Hepatic stellate cell (primary cell): ENCODE measurements at regions not wholly inside any gene's neighbourhood (a gene's known extent, or its start where the extent isn't known, plus 50 kb on each side); places are given as distances from the start of the nearest gene placed in this dataset.
"Not testable (repeated sequence)": the region's sequence is repeated elsewhere in the genome, so short reads cannot be mapped to it uniquely, and the experiment has no call there.

Experiments used
- DNase-seq: peaks from one replicate; pipeline ENCODE4 v3.0.0; 2011; ENCODE audit warnings: low spot score

DNA sequence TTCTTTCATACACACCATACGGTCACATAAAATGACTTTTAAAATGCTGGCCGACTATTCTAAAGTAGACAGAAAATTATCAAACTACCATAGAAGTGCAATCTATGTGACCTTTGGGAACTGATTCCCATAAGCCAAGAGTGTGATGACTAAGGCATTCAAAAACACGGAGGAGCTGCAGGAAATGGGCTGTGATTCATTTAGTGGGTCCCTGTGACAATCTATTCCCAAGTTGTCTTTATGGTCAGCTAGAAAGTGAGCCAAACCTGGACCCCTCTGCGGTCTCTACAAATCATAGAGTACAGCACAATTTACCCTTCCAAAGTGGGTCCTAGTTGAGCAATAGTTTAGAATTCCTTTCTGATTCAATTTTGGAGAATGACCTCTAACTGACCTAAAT, 251.5 kb upstream of the CBLB start:
- peak; percentile 22 for DNase-seq

- no peak for DNase-seq
Measured at GRCh38 chr3:106121491-106122289, 252.9 kb upstream of the CBLB start.

GRCh38 chr3:106124818-106125217, 256.0 kb upstream of the CBLB start:
- DNase-seq, result no peak

DNA sequence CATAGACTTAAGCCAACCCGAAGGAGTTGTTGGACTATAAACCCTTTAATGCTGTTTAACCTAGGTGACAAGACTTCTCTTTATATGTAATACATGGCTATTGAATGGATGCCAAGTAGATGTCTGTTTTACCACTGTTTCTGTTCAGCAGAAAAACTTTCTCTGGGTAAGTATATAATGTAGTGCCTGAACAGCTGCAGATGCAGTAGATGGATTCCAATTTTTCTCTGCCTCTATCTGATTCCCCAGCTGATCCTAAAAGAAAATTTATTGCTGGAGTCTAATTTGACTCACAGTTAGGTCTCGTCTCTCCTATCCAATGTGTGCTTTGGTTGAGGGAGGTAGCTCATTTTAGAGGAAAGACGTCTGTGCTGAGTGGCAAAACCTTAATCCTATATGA, 256.5 kb upstream of the CBLB start:
- DNase-seq, result no peak

- DNase-seq, result no peak
Measured at GRCh38 chr3:106126067-106126845, 257.4 kb upstream of the CBLB start.

DNA sequence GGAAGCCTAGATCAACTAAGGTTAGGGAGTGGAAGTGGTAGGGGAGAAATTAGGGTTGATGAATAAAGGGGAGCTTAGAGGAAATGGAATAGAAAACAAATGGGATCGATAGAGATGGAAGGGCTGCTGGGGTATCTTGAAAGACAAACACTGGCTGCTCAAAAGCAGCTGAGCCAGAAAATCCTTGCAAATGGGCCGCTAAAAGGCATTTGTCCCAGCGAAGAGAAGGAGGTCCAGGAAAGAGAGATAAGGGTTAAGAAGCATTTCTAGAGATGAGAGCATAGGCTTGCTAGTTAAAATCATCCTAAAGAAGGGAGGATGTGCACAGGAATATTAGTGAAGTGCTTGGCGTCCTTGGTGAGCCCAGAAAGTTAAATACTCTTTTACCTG, 258.0 kb upstream of the CBLB start:
- DNase-seq, result no peak

GRCh38 chr3:106129939-106130338, 261.1 kb upstream of the CBLB start:
- no peak for DNase-seq

DNA sequence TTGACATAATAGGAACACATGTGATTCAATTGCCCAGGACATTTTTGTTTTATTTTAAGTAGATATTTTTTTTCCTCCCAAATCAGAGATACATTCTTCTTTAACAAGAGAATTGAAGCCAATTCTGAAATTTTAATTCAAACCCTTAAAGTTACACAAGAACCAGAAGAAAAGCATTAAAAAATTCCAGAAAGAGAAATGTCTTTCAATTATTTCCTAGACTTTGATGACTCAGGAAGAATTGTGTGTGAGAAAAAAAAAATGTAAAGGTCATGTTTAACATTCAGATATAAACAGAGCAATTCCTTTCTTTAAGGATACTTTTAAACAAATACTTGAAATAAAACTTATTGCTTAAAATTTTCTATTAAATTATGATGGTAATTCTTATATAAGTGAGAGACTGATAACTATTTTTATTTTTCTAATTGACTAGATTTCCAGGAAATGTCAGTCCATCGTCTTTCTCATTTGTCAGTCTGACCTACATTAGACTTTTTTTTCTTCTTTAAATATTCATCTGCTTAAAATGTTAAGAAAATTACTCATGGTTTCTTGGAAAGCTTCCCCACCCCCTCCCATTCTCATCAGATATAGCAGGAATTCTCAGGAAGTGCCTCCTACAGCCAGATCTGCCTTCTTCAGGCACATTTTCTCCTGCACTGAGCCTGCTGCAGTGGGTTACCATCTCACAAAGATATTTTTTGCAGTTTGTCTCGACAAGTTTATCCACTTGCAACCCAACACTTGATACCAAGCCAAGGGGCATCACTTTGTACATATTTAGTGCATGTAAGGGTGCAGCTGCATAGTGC, 261.8 kb upstream of the CBLB start:
- peak; percentile 60 for DNase-seq

- DNase-seq, result no peak
Measured at GRCh38 chr3:106135451-106136160, 266.8 kb upstream of the CBLB start.

- DNase-seq, result no peak
Measured at GRCh38 chr3:106139826-106140225, 271.0 kb upstream of the CBLB start.

DNA sequence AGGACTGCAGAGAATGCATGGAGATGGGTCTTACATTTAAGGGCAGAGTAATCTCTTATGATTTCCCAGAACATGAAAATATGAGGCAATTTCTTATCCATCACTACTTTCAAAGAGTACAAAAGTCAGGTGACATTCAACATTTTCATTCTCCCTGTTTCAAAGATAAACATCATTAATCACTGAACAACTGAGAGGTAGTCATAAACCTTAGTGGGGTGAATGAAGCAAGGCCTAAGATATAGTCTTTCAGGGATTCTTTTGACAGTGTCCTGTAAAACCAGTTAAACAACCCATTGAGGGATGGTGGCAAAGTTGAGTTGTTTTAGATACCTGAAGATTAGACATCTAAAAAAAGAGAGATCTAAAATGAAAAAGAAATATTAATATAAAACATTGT, 271.6 kb upstream of the CBLB start:
- DNase-seq, result no peak

GRCh38 chr3:106144030-106144429, 275.2 kb upstream of the CBLB start:
- no peak for DNase-seq

DNA sequence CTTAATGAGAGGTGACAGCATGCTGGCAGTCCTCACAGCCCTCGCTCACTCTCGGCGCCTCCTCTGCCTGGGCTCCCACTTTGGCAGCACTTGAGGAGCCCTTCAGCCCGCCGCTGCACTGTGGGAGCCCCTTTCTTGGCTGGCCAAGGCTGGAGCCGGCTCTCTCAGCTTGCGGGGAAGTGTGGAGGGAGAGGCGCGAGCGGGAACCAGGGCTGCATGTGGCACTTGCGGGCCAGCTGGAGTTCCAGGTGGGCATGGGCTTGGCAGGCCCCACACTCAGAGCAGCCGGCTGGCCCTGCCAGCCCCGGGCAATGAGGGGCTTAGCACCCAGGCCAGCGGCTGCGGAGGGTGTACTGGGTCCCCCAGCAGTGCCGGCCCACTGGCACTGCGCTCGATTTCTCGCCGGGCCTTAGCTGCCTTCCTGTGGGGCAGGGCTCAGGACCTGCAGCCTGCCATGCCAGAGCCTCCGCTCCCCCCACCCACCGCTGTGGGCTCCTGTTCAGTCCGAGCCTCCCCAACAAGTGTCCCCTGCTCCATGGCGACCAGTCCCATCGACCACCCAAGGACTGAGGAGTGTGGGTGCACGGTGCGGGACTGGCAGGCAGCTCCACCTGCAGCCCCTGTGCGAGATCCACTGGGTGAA, 279.7 kb upstream of the CBLB start:
- not testable (repeated sequence) for DNase-seq

GRCh38 chr3:106157411-106157810, 288.6 kb upstream of the CBLB start:
- DNase-seq, result no peak

DNA sequence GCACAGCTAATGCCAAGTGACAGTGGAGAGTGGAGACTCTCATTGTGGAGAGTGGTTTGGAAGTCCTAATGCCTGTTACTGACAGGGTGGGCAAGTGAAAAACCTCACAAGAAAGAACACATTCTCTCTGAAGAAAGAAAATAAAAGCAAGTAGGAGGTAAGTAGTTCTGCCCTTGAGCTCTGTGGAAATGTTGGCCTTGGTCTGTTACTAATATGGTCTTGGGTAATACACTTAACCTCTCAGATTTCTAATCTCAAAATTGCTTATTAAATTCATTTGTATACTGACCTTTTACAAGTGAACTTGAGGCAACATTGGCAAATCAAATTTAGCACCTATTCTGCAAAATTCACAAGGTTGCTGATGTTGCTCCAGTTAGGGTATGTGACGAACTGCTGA, 291.6 kb upstream of the CBLB start:
- DNase-seq, result no peak

DNA sequence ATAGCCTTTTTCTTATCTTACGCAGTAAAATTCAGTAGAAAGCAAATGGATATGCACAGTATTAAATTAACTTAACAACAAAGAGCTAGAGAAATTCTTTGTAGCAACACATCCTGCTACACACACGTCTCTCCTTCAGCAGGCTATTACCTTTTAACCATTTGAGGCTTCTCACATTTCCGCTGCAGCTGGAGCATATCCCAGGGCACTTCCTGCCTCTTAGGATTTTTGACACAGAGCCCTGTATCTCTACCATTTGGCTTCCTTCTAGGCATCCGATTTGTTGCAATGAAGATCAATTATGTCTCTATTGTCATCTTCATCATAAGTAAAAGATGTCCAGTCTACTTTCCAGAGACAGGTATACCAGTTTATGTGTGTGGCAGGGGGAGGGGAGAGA, 292.4 kb upstream of the CBLB start:
- DNase-seq, result no peak

DNA sequence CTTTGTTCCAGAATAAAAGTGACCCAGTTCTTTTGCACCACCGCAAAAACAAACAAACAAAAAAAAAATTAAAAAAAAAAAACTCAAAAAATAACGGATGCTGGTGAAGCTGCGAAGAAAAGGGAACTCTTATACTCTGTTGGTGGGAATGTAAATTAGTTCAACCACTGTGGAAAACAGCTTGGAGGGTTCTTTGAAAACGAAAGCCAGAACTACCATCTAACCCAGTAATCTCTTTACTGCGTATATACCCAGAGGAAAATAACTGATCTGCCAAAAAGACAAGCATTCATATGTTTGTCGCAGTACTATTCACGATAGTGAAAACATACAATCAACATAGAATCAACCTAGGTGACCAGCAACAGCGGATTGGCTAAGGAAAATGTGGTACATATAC, 298.9 kb upstream of the CBLB start:
- DNase-seq, result no peak

GRCh38 chr3:106168962-106169750, 300.3 kb upstream of the CBLB start:
- DNase-seq, result no peak

DNA sequence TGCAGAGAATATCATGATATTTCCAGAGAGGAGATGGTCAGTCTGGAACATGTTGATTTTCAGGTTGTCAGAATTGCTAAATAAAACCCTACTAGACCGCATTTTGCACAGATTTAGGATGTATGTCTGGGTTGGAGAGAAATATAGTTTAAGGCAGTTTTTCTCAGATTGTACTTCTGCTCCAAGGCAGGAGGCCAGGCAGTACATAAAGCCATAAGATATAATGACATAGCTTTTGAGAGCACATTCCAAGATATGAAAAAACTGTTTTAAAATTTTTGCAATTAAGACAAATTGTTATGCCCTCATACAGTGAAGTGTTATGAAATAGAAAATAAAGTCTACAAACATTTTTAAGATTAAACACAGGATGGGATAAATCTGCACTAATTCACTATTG, 301.8 kb upstream of the CBLB start:
- DNase-seq, result no peak

GRCh38 chr3:106172101-106172500, 303.3 kb upstream of the CBLB start:
- DNase-seq, result no peak

DNA sequence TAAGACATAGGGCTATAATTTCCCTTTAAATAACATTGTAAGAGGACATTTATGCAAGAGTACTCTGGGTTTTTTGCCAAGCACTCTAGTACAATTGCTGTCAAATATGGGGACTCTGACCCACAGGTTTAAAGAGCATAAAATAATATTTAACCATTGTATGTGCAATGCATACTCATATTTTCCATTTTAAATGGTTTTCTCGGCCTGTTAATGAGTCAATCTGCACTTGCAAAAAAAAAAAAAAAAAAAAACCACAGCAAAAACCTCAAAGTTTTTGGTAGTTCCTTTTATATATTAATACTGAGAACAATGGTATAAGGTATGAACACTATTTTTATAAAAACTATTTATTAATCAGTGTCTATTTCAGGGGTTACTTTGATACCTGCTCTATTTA, 304.0 kb upstream of the CBLB start:
- no peak for DNase-seq
